HG03469 (cell line): ENCODE measurements at regions not wholly inside any gene's neighbourhood (a gene's known extent, or its start where the extent isn't known, plus 50 kb on each side); places are given as distances from the start of the nearest gene placed in this dataset.
A peak's percentile ranks its signal among the peaks of the same experiment; 100 is the strongest.

Experiments used
- ATAC-seq: cut with Tn5 transposase; IDR thresholded peaks from one replicate; pipeline ENCODE4 v1.9.1; 2021; ENCODE audit warnings: mild to moderate bottlenecking, moderate library complexity, moderate number of reproducible peaks; ENCODE audit not compliant: unreplicated experiment

DNA sequence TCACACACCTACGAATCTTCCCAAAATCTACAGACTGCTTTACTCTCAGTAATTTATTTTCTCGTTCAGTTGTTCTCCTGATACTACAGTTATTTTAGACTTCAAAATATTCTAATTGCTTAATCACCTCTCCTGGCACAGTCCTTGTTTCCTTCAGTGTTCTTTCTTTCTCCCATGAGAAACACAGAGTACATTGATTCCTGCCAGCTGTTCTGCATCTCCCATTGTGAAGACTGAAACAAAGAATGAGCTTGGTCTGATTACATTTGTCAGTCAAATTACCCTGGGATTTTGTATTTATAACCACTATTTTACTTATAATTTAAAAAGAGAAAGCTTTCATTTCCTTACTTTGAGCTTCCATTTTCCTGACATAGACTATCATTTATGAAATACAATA lies 63.9 kb upstream of the TANK start:
- no peak for ATAC-seq

DNA sequence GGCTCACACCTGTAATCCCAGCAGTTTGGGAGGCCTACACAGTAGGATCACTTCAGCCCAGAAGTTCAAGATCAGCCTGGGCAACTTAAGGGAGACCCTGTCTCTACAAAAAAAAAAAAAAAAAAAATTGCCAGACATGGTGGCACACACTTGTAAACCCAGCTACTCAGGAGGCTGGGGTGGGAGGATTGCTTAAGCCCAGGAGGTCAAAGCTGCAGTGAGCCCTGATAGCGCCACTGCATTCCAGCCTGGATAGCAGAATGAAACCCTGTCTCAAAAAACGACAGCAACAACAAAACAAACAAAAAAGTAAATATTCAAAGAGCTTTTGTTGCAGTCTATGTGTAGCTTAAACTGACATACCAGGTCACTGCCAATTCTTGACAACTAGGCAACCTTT lies 63.1 kb upstream of the TANK start:
- ATAC-seq = no peak

- no peak for ATAC-seq
These were observed 59.9 kb upstream of the TANK start for GRCh38 chr2:161100211-161100895.

GRCh38 chr2:161101406-161101805 lies 58.8 kb upstream of the TANK start:
- ATAC-seq = no peak

GRCh38 chr2:161102770-161103450 lies 57.3 kb upstream of the TANK start:
- ATAC-seq = no peak

- ATAC-seq = no peak
These were observed 56.8 kb upstream of the TANK start for GRCh38 chr2:161103451-161103831.

GRCh38 chr2:161104054-161104553 lies 56.1 kb upstream of the TANK start:
- ATAC-seq = peak; percentile 90

- ATAC-seq = no peak
These were observed 53.0 kb upstream of the TANK start for GRCh38 chr2:161107265-161107664.
